ENCODE measurements at regions not wholly inside any gene's neighbourhood (a gene's known extent, or its start where the extent isn't known, plus 50 kb on each side); places are given as distances from the start of the nearest gene placed in this dataset.

DNA sequence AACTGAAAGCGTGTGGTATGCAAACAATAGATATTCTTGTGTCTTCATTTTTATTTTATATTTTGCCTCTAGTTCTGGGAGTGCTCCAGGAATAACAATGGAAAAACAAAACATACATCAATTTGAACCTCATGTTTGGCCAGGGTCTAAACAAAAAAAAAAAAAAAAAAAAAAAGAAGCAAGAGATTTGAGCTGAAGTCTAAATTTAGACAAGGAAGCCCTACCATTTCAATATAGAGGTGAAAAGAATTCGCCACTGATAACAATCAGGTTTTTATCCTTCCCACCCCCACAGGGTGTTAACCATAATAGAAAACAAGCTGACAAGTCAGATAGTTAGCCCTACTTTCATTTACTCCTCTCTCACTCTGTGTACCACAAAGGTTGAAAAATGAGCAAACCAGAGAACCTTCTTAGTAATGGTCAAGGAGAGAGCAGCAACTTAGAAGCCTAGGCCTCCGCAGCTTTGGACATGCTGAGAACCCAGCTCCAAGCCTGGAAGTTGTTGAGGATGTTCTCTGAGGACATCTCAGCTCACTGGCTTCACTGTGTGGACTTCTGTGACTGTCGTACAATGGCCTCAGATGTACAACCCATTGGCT, 118.2 kb upstream of the HMHB1 start:
- DNase-seq (ENCODE audit: low read depth in 2 of 2): no peak

DNA sequence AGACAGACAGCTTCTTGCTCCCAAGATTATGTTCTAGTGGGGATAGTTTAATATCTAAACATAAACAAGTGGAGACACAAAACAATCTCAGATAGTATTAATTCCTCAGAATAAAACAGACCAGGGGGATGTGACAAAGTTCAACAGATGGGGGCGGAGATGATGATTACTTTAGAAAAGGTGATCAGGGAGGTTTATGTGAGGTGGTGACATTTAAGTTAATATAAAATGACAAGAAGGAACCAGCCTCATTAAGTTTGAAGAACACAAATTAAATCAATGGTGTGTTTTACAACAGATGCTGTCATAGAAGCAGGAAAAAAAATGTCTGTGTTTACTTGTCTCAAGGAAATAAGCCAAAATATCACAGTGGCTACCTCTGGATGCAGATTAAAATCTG, 119.6 kb upstream of the HMHB1 start:
- no peak for DNase-seq (ENCODE audit: low read depth in 2 of 2)

DNA sequence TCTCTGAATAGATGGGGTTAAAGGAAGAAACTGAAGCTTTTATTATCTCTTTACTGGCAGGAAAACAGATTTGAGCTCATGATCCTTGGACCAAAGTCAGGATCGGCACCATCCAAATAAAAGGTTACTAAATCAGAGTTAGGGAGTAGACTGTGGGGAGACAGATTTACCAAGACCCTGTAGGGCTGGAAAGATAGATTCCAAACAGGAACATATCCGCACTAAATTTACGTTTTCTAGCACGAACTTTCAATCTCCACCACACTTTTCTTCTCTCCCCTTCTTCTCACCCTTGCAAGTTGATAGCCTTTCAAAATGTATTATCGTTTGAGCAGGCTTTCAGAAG, 120.0 kb upstream of the HMHB1 start:
- no peak for DNase-seq (ENCODE audit: low read depth in 2 of 2)

DNA sequence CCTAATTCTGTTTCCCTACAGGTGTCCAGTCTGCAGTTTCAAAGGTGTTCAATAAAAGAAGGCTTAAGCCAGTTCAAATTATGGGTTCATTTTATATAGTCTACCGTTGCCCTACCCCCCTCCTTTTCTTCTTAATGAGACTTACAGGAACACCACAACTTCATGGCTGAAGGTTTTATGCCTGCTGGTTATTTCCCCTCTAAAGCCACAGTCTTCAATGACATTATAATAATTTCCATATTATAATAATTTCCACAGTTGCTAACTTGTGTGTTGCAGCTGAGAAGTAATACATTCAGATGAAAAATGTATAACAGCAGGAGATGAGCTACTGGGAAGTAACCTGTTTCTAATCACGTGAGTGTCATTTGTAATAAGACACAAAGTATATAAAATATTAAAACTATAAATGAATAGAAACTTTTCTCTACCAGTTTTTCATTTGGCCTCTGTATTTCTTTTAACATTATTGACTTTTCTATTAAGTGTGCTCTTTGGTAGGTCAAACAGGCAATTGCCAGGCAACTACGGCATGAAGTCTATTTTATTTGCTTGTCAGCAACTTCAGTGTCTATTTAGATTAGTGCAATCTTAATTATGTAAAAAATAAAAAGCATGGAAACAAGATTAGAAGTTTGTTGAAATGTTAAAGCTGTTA, 120.5 kb upstream of the HMHB1 start:
- DNase-seq (ENCODE audit: low read depth in 2 of 2): no peak

DNA sequence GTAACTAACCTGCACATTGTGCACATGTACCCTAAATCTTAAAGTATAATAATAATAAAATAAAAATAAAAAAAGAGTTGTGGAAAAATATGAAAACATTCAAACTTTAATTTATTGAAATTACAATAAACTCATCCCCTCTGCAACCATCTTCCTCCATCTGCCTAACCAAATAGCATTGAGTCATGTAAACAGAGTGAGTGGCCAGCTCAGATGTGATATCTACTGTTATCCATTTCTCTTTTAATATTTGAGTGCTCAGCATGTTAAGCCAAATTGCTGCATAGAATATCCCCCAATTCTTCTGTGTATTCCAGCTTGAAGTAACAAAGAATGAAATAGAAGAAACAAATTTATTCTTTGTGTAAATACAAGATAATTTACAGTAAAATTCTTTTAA, 124.4 kb upstream of the HMHB1 start:
- no peak for DNase-seq (ENCODE audit: low read depth in 2 of 2)

DNA sequence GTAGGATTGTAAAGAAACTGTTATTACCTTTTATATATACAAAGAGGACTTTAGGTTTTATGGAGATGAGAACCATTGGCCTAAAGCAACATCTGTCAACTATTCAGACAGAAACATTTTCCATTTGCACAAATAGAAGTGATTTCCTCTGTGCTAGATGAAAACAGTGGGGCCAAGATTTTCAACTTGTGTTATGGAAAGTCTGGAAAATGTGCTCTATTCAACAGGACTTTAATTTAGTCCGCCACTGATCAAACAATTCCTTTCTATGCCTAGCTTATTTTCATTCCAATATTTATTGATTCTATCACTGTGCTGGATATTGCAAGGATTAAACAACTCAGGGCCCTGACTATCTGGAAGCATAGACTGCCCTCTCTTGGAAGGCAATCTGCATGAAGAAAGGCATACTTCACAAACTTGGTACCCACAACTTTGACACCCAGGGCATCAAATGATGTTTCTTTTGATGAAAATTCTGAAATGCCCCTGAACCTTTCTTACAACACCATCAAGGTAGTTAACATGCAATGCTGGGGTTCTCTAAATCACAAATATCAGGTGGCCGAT, 126.6 kb upstream of the HMHB1 start:
- no peak for DNase-seq (ENCODE audit: low read depth in 2 of 2)

DNA sequence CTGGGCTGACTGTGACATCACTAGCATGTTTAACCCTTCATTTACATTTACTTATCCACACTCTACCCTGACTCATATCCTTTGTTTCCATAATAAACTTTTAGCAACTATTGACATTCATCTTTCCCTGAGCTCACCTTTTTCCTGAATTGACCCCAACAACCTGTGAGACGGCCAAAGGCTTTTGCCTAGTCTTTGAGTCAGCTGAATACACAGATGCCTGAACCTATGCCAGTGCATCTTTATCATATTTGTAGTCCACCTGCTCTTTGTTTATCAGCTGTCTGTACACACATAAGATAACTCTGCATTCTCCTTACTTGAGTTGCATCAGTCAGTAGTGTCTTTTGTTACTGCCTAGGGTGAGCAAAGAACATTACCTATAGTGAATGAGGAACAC, 128.5 kb upstream of the HMHB1 start:
- DNase-seq (ENCODE audit: low read depth in 2 of 2): no peak

DNA sequence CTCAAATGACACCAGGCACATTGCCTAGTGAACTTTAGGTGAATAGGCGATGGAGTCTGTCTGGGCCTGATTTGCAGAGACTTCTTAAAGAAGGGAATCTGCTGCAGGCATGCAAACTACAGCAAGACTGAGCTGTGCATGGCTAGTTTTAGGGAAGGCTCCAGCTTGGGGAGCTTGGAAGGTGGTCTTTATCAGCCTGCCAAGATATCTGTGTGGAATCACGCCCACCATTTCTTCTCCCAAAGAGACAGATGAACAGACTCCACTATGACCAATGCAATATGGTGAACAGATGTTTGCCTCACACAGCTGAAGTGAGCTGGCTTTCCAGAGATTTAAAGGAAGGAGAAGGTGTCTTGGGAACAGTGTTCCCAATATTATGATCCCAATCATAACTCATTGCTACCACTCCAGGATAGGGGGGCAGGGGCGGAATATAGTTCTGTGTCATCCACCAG, 129.0 kb upstream of the HMHB1 start:
- no peak for DNase-seq (ENCODE audit: low read depth in 2 of 2)

DNA sequence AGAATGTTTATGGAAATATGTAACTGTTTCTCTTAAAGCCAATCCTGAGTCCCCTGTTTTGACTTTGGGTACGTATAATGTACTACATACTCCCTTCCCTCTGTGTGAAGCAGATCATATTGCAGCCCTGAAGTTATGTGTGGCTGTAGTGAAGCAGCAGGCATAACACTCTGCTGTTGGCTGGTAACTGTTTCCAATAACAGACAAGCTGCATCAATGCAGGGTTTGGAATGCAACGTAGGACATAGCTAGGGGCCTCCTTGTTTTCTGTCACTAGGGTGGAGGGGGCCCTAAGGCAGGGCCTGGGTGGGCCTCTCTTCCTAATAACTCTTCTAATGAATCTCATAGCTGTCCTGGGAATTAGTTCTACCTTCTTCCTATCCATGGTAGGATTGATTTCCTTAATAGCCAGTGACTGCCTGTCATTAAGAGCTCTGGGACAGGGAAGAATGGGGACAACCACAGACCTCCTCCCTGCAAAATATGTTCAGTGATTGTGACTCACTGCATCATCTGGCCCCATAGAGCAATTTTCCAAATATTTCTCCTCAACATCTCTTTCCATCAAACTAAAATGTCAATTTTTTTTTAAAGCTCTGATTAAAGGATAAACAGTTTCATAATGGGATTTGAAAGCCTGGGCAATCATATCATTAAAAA, 129.6 kb upstream of the HMHB1 start:
- no peak for DNase-seq (ENCODE audit: low read depth in 2 of 2)

DNA sequence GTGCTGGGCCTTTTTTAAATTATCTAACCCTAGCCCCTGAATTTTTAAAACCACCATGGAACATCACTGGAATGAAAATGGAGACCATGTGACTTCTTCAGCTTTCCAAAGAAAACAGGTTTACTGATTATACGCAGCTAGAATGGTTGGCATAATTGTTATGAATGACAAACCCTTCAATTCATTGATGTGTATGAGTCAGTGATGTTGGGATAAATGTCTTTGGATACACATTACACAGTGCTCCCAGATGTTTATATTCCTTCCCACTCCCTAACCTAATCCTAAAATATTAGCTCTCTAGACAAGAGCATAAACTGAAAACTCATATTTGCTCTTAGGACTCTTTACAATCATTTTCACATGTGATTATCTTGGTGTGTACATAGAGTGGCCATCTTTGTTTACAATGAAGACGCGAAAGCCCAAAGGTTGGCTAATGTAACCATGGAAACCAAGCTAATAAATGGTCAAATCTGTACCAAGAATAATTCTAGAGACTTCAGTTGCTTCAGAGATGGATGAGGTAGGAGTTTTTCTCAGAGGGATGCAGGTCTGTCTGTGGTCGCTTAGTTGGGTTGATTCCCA, 131.2 kb upstream of the HMHB1 start:
- DNase-seq (ENCODE audit: low read depth in 2 of 2): no peak

DNA sequence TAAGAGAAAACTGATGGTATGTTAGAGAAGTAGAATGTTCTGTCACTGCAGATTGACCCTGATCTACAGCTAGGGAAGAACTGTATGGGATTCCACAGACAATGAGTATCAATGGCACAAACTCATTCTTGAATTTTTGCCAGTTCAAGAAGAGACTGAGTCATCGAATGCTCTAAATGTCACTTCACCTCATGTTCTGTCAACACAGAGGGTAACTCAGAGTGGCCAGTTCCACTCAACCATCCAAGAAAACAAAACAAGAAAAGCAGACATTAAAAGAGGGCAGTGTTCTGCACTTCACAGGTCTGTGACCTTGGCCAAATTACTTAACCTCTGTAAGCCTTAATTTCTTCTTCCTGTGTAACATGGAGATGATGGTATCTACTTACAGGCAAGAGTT, 132.2 kb upstream of the HMHB1 start:
- DNase-seq (ENCODE audit: low read depth in 2 of 2): no peak

DNA sequence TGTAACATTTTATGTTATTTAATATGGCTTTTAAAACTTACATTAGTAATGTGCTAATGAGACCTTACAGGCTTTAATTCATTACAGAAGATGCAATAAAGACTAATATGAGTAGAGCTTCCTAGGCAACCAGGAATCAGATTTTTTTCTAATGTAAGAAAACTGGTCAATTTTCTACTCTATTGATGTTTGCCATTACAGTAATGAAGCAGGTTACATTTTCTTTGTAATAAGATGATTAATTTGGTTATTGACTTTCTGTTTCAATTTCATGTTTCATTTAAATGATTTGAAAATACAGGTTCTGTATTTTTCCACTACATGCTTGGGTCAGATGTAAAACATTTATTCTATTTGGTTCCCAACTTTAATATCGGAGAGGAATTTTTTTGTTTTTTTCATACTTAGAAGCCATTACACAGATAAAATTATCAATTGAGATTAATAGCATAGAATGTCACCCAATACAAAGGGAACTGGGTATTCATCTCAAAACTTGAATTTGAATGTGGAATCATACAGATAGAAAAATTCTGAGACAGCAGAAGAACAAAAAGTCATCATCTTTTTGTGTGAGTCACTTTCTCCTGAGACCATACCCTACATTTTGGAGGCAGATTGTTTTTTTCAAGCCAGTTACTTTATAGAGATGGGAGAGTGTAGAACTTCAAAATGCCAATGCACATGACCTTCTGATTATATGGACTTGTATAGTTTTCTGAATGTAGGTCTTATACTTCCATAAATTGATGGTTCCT, 133.6 kb upstream of the HMHB1 start:
- DNase-seq (ENCODE audit: low read depth in 2 of 2): no peak

DNA sequence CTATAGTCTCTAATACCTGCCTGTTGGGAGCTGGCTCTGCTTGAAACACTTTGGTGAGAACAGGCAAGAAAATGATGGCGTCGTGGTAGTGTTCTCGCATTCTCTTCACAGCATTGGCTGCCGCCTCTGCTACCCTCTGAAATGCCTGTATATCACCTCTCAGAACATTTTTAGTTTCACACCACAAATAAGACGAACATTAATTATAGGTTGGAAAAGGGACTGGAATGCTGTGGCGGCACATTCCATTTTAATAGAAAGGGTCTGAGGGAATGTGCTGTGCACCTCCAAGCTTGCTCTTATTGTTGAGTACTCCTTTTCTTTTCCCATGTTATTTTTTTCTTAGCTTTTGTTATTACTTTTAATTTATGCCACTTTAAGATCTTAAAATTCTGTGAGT, 134.6 kb upstream of the HMHB1 start:
- no peak for DNase-seq (ENCODE audit: low read depth in 2 of 2)

DNA sequence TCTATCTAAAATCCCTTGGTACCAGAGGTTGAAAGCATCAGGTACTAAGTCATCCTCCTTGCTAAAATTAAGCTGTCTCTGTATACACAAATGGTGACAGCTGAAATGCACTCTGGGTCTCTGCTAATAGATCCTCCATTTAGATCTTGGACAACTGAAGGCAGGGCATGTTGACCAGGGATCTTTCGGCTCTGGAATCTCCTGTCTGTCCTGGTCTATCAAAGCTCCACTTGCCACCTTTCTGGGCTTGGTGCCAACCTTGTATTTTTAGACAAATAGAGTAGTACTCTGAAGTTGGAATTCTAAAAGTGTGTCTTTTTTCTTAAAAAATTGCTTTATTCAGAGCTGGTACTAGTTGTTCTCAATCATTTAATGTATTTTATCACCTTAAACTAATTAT, 135.2 kb upstream of the HMHB1 start:
- no peak for DNase-seq (ENCODE audit: low read depth in 2 of 2)

DNA sequence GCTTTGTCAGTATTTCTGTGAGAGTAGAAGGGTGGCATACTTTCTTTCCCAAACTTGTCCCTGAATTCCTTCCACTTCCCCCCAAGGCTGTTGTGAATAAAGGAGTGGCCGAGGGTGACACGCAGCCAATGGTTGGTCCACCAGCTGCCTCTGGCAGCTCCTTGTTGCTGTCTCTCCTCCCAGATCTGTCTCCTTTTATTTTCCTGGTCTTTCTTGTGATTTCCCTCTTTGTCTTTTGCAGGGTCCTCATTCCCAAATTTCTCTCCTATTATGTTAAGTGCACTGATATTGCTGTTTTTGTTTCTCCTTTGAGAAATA, 137.5 kb upstream of the HMHB1 start:
- no peak for DNase-seq (ENCODE audit: low read depth in 2 of 2)

DNA sequence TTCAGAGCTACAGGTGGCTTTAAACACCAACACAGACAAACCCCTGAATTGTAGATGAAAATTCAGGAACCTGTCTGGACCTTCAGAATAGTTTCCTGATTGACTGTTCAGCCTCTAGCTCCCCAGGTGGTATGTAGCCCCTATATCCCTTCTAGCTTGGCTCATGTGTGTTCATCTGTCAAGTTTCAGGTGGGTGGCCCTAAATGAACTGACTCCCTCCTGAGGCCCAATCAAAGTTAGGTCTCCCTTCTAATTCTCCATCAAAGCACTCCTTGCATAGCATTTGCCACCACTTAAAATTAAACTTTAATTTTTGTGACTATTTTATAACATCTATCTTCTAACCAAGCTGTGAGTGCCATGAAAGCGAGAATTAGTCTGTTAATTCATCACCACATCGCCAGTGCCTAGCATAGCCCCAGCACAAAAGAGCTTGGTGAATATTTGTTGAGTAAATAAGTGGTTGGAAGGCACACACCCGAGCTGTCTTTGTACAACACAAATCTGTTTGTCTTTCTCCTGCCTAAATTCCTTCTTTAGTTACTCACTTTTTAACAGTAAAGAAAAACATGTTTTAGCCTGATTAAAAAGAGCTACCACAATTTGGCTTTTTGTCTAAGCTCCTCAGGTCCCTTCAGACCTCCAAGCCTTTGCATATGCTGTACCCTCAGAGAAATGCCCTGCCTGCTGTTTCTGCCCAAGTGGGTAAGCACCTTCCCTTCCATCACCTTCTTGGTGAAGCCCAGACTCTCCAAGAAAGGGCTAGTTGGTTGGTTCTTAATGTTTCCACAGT, 138.1 kb upstream of the HMHB1 start:
- no peak for DNase-seq (ENCODE audit: low read depth in 2 of 2)

DNA sequence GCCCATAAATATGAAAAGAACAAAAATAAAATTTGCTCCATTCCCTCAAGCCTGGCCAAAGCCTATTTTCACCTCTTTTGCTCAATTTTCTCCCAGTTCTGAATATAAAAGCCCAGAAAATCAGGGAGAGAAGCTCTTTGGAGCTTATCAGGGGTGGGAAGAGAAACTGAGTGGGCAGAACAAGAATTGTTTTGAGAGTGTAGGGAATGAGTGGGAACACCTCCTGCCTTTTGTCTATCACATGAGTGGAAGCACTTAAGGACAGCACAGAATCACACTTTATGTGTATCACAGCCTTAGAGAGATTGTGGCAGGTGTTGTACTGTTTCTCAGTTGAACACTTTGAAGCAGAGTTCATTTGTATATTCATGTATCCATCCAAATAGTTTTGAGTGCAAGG, 139.2 kb upstream of the HMHB1 start:
- DNase-seq (ENCODE audit: low read depth in 2 of 2): no peak

DNA sequence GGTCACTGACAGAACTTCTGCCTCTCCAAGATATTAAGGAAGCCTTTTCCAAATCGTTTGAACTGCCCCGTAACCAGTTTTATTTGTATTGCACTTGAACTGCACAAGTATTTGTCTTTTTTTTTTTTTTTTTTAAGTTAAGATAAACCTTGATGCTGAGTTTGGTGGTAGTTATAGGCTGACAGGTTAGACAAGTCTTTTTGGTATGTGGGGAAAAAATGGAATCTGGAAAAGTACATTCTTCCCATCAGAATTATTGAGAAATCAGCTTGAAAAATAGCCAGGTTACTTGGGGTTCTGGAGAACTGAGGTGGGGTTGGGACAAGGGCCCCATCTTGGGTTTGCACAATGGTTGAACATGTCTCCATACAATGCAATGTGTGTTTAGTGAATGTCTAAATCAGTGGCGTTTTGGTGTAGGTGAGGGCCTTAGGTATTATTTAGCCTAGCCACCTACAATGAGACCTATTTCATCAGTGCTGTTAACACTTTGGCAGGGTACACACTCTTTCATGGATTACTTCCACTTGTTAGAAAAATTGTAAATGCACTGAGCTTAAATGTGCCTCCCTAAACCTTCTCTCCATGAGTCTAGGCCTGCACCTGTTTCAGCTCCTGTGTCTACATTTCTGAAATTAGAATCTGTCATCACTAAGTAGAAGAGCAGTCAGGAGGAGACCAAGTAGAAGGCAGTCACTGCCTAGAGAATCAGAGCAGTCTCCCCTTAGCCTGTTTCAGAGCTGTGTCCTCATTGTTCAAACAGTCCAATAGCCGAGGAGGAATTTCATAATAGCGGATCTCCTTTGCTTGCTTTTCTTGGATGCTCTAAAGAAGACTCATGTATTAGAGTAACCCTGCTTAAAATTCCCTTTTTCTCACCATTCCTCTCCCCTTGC, 140.0 kb upstream of the HMHB1 start:
- DNase-seq (ENCODE audit: low read depth in 2 of 2): no peak

DNA sequence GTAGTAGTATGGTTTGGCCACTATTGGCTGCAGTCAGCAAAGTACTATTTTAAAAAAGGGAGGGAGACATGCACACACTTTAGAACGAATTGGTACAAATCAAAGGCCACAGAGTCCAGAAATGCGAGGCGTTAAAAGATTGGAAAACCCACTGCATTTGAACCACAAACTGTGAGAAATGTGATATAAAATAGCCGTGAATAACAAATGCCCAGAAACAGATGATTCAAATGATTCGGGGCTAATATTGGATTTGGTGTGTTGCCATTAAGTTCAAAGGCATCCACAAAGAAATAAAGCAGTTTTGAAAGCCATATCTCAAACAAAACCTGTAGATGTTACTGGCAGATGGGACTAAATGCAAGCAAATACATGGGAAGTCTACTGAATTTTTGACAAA, 140.9 kb upstream of the HMHB1 start:
- DNase-seq (ENCODE audit: low read depth in 2 of 2): no peak

DNA sequence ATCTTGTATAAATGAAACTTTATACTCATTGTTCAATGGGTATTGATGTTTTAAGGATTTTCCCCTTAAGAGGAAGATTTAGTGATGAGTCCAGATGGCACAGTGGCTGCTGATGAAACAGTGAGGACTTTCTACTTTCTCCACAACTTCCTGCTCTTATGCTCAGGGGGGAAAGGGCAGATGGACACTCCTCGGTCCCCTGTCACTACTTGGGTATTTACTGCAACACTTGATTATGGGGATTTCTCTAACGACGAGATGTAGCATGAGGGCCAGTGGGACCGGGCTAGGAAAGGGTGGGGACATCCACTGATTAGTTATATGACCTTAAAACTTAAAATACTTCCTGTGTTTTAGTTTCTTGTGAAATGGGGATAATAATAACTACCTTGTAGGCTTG, 146.1 kb upstream of the HMHB1 start:
- no peak for DNase-seq (ENCODE audit: low read depth in 2 of 2)
